HL-60 (cell line): ENCODE measurements at regions not wholly inside any gene's neighbourhood (a gene's known extent, or its start where the extent isn't known, plus 50 kb on each side); places are given as distances from the start of the nearest gene placed in this dataset.

Source experiments
- DNase-seq, 2 experiments: peaks; one replicate each; pipeline ENCODE4 v3.0.0-alpha.2; 2010 to 2020; ENCODE audit warnings: low read depth in 1 of 2, low spot score in 1 of 2
- H3K27ac ChIP-seq: fragments of 250-450 bp; sonication (Bioruptor Pico); replicated peaks from 2 replicates; pipeline ENCODE4 v1.5.1; 2020; ENCODE audit warnings: mild to moderate bottlenecking, moderate library complexity
- H3K27me3 ChIP-seq: fragments of 250-450 bp; sonication (Bioruptor Pico); 2 replicates; pipeline ENCODE4 v1.5.1; 2021; ENCODE audit warnings: mild to moderate bottlenecking, moderate library complexity; ENCODE audit not compliant: insufficient read depth, poor library complexity, severe bottlenecking
- H3K4me3 ChIP-seq: replicated peaks from 2 replicates; pipeline ENCODE4 v1.5.1; 2011; ENCODE audit warnings: mild to moderate bottlenecking, control low read depth, low read length; ENCODE audit not compliant: insufficient read depth
- GABPA ChIP-seq: IDR thresholded peaks from 2 replicates; pipeline ENCODE4 v1.6.1; 2012; ENCODE audit warnings: low read depth
- POLR2AphosphoS5 ChIP-seq: IDR thresholded peaks from 2 replicates; pipeline ENCODE4 v1.6.1; 2012; ENCODE audit warnings: low read depth
- SPI1 ChIP-seq: IDR thresholded peaks from 2 replicates; pipeline ENCODE4 v1.6.1; 2012; ENCODE audit warnings: low read depth, mild to moderate bottlenecking, borderline replicate concordance
- TF ChIP-seq, protein P1 (sequence below): IDR thresholded peaks from one replicate; pipeline ENCODE4 v1.5.1; 2011; ENCODE audit warnings: low read length, control low read depth, inconsistent platforms; ENCODE audit not compliant: insufficient read depth
- TF ChIP-seq, protein P2 (sequence below): IDR thresholded peaks from 2 replicates; pipeline ENCODE4 v1.6.1; 2012; ENCODE audit warnings: low read depth; ENCODE audit not compliant: insufficient replicate concordance

DNA sequence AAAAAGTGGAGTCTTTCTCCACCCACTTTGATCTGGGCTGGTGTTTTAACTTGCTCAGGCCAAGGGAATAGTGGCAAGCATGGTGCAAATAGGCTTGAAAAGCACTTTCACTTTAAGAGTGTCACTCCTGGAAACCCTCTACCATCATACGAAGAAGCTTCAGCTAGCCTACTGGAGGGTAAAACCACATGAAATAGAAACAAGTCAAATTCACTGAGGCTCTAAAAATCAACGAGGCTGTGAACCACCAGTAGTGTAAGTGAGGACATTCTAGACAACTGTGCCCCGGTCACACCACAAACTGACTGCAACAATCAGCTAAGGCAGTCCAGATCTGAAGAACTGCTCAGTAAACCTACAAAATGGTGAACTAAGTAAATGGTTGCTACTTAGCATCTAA lies 2366.3 kb upstream of the C9orf72 start:
- DNase-seq, result no peak
- no peaks in the 10 kb centered on the region for H3K27me3 ChIP-seq
- H3K4me3 ChIP-seq, result no peak overlapping the region
- TF ChIP-seq, protein P1, sequence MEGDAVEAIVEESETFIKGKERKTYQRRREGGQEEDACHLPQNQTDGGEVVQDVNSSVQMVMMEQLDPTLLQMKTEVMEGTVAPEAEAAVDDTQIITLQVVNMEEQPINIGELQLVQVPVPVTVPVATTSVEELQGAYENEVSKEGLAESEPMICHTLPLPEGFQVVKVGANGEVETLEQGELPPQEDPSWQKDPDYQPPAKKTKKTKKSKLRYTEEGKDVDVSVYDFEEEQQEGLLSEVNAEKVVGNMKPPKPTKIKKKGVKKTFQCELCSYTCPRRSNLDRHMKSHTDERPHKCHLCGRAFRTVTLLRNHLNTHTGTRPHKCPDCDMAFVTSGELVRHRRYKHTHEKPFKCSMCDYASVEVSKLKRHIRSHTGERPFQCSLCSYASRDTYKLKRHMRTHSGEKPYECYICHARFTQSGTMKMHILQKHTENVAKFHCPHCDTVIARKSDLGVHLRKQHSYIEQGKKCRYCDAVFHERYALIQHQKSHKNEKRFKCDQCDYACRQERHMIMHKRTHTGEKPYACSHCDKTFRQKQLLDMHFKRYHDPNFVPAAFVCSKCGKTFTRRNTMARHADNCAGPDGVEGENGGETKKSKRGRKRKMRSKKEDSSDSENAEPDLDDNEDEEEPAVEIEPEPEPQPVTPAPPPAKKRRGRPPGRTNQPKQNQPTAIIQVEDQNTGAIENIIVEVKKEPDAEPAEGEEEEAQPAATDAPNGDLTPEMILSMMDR, result no peak
- H3K27ac ChIP-seq, result no peak overlapping the region

DNA sequence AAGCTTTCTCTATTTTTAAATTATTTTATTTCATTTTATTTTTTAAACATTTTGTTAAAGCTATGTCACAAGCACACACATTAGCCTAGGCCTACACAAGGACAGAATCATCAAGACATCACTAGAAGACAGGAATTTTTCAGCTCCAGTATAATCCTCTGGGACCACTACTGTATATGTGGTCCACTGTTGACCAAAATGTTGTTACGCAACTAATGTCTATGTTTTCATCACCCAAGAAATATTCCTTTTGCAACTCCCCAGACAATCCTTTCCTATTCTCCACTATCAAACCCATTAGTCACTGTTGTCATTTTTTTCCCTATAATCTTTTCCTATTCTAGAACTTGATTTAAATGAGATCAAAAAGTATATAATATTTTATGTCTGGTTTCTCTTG lies 2371.7 kb upstream of the C9orf72 start:
- Histone ChIP-seq H3K27ac (no peak overlapping the region), H3K4me3 (no peak overlapping the region), H3K27me3 (no peaks in the 10 kb centered on the region)
- no peak for DNase-seq
- TF ChIP-seq, protein P2, sequence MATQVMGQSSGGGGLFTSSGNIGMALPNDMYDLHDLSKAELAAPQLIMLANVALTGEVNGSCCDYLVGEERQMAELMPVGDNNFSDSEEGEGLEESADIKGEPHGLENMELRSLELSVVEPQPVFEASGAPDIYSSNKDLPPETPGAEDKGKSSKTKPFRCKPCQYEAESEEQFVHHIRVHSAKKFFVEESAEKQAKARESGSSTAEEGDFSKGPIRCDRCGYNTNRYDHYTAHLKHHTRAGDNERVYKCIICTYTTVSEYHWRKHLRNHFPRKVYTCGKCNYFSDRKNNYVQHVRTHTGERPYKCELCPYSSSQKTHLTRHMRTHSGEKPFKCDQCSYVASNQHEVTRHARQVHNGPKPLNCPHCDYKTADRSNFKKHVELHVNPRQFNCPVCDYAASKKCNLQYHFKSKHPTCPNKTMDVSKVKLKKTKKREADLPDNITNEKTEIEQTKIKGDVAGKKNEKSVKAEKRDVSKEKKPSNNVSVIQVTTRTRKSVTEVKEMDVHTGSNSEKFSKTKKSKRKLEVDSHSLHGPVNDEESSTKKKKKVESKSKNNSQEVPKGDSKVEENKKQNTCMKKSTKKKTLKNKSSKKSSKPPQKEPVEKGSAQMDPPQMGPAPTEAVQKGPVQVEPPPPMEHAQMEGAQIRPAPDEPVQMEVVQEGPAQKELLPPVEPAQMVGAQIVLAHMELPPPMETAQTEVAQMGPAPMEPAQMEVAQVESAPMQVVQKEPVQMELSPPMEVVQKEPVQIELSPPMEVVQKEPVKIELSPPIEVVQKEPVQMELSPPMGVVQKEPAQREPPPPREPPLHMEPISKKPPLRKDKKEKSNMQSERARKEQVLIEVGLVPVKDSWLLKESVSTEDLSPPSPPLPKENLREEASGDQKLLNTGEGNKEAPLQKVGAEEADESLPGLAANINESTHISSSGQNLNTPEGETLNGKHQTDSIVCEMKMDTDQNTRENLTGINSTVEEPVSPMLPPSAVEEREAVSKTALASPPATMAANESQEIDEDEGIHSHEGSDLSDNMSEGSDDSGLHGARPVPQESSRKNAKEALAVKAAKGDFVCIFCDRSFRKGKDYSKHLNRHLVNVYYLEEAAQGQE, result no peak
- TF ChIP-seq, protein P1, result no peak
- TF ChIP-seq GABPA (no peak), POLR2AphosphoS5 (no peak), SPI1 (no peak)

DNA sequence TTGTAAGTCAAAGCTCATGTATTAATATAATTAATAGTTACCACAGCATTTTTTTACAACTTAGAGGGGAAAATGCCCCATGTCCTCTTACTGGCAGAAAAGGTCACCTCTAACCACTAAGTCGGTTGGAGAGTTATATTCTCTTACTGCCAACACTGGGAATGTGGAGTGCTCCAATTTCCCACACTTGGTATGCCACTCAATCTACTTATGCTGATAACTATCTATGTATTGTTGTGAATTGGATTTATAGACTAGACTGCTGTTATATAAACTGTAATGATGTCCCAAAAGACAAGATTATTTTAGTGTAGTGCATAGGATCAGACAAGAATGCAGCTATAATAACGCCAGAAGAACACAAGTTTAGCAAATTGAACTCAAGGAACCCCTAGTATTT lies 2385.2 kb upstream of the C9orf72 start:
- TF ChIP-seq, protein P2, result no peak
- TF ChIP-seq, protein P1, result no peak
- no peak for TF ChIP-seq SPI1
- no peak for TF ChIP-seq GABPA
- TF ChIP-seq POLR2AphosphoS5, result no peak
- Histone ChIP-seq H3K27me3 (no peaks in the 10 kb centered on the region), H3K27ac (no peak overlapping the region)

DNA sequence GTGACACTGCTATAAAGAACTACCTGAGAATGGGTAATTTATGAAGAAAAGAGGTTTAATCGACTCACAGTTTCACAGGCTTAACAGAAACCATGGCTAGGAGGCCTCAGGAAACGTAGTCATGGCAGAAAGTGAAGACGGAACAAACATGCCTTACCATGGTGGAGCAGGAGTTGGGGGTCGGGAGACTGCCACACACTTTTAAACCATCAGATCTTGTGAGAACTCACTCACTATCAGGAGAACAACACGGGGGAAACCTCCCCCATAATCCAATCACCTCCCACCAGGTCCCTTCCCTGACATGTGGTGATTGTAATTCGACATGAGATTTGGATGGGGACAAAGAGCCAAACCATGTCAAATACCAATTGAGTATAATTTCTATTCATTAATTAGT lies 2392.6 kb upstream of the C9orf72 start:
- DNase-seq, result no peak
- Histone ChIP-seq H3K4me3 (no peak overlapping the region), H3K27ac (no peak overlapping the region), H3K27me3 (no peaks in the 10 kb centered on the region)
- TF ChIP-seq SPI1 (no peak), POLR2AphosphoS5 (no peak)
- TF ChIP-seq, protein P2, result no peak

More for the DNA sequence above, 2385.2 kb upstream of the C9orf72 start:
- no peak overlapping the region for H3K4me3 ChIP-seq
- DNase-seq, result no peak
